Upper lobe of right lung (tissue), 1 donor: ENCODE measurements at regions not wholly inside any gene's neighbourhood (a gene's known extent, or its start where the extent isn't known, plus 50 kb on each side); places are given as distances from the start of the nearest gene placed in this dataset.
"Not testable (repeated sequence)": the region's sequence is repeated elsewhere in the genome, so short reads cannot be mapped to it uniquely, and the experiment has no call there.

Experiments used
- ATAC-seq: fragments of 200-7000 bp; cut with Tn5 transposase; one replicate; pipeline ENCODE4 v1.9.1; 2020; ENCODE audit warnings: mild to moderate bottlenecking, moderate library complexity
- DNase-seq: peaks from one replicate; pipeline ENCODE4 v3.0.0-alpha.2; 2020
- H3K27ac ChIP-seq: fragments of 200-600 bp; one replicate; pipeline ENCODE4 v1.8.0; 2022
- H3K27me3 ChIP-seq: fragments of 200-600 bp; one replicate; pipeline ENCODE4 v1.8.0; 2022; ENCODE audit warnings: mild to moderate bottlenecking
- H3K36me3 ChIP-seq: fragments of 200-600 bp; one replicate; pipeline ENCODE4 v1.8.0; 2022
- H3K4me1 ChIP-seq: fragments of 200-600 bp; one replicate; pipeline ENCODE4 v1.8.0; 2022
- H3K4me3 ChIP-seq: fragments of 200-600 bp; one replicate; pipeline ENCODE4 v1.8.0; 2022; ENCODE audit warnings: mild to moderate bottlenecking
- H3K9me3 ChIP-seq: fragments of 200-600 bp; one replicate; pipeline ENCODE4 v1.8.0; 2022
- intact Hi-C: fragments of 100-400 bp; cut with DNase I; formaldehyde crosslinking; loops from one replicate; pipeline ENCODE4 v1.11.0; 2022
- TF ChIP-seq, protein P1 (sequence below): fragments of 200-600 bp; IDR thresholded peaks from one replicate; pipeline ENCODE4 v1.8.0; 2022; ENCODE audit warnings: antibody characterized with exemption
- donor health status: DM: no; HTN: yes; CAD: no; lungs with severe emphysema.

DNA sequence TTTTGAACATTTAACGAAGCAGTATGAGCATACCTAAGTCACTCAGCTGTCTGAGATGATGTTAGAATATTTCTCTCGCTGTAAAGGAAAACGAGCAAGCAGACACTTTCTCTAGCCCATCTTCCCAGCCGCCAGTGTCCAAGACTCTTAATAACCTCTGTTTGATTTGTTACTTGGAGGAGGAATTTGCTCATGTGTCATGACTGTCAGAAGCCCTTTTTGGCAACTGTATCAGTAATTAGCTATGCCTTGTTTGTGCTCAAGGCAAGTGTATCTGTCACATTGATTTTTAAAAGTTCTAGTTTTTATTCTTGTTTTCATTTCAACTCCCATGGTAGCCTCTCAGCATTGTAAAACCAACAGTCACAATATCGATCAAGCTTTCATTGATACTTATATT lies 828.4 kb upstream of the SLC10A2 start:
- no peaks in the 10 kb centered on the region for H3K4me1 ChIP-seq
- intact Hi-C loops, result no loop called here
- no peaks in the 10 kb centered on the region for H3K27me3 ChIP-seq
- H3K4me3 ChIP-seq, result no peak overlapping the region
- H3K9me3 ChIP-seq, result no peaks in the 10 kb centered on the region
- no peaks in the 10 kb centered on the region for H3K36me3 ChIP-seq
- H3K27ac ChIP-seq, result no peak overlapping the region
- ATAC-seq (no peak), DNase-seq (no peak)
- TF ChIP-seq, protein P1, sequence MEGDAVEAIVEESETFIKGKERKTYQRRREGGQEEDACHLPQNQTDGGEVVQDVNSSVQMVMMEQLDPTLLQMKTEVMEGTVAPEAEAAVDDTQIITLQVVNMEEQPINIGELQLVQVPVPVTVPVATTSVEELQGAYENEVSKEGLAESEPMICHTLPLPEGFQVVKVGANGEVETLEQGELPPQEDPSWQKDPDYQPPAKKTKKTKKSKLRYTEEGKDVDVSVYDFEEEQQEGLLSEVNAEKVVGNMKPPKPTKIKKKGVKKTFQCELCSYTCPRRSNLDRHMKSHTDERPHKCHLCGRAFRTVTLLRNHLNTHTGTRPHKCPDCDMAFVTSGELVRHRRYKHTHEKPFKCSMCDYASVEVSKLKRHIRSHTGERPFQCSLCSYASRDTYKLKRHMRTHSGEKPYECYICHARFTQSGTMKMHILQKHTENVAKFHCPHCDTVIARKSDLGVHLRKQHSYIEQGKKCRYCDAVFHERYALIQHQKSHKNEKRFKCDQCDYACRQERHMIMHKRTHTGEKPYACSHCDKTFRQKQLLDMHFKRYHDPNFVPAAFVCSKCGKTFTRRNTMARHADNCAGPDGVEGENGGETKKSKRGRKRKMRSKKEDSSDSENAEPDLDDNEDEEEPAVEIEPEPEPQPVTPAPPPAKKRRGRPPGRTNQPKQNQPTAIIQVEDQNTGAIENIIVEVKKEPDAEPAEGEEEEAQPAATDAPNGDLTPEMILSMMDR, result no peak

DNA sequence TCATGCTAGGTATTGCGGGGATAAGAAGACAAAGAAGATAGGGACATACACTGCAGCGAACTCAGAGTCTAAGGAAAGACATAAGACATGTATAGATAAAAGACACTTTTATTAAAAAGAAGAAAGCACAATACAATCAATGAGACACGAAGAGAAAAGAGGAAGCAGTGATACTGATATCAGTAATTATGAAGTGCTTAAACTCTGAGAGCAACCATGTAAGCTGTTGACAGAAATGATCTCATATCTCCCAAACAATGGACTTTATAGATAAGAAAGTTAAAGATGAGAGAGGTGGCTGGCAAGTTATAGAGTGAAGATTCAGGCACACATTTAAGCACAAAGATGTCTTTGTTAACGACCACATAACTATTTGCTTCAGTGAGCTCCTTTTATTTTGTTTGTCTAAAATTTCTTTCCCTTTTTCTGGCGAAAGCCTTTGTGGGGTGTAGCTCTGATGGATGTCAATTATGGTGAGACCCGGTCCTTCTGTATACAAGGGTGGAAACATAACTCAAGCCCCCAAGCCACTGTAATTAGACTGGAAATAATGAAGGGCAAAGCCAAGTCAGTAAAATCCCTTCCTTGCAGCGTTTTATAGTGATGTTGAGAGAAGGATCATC lies 818.0 kb upstream of the SLC10A2 start:
- ATAC-seq (no peak), DNase-seq (no peak)
- H3K4me3 ChIP-seq, result no peak overlapping the region
- no peak overlapping the region for H3K27ac ChIP-seq
- TF ChIP-seq, protein P1, result no peak
- intact Hi-C loops, result no loop called here
- H3K36me3 ChIP-seq, result no peaks in the 10 kb centered on the region
- H3K4me1 ChIP-seq, result no peaks in the 10 kb centered on the region
- no peaks in the 10 kb centered on the region for H3K9me3 ChIP-seq
- no peaks in the 10 kb centered on the region for H3K27me3 ChIP-seq

DNA sequence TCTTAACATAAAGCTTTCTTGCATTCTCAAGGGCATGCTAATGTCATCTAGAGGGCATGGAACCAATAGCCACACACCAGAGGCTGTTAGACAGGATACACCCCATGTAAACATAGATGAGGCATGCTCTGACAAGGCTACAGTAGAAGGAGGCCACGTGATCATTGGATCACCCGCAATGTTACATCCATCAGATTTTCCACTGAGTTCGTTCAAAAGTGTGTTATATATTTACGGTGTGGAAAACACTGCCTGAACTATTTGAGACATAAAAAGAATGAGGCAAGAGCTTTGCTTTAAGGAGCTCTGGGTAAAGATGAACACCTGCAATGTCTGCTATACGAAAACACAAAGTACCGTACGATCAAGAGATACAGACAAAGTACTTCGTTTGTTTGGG lies 817.5 kb upstream of the SLC10A2 start:
- ATAC-seq, result peak; percentile 21
- no peaks in the 10 kb centered on the region for H3K27me3 ChIP-seq
- no peak overlapping the region for H3K4me3 ChIP-seq
- no peak overlapping the region for H3K27ac ChIP-seq
- H3K4me1 ChIP-seq, result no peaks in the 10 kb centered on the region
- no peaks in the 10 kb centered on the region for H3K36me3 ChIP-seq
- TF ChIP-seq, protein P1, result no peak
- intact Hi-C loops, result no loop called here
- no peak for DNase-seq
- no peaks in the 10 kb centered on the region for H3K9me3 ChIP-seq

DNA sequence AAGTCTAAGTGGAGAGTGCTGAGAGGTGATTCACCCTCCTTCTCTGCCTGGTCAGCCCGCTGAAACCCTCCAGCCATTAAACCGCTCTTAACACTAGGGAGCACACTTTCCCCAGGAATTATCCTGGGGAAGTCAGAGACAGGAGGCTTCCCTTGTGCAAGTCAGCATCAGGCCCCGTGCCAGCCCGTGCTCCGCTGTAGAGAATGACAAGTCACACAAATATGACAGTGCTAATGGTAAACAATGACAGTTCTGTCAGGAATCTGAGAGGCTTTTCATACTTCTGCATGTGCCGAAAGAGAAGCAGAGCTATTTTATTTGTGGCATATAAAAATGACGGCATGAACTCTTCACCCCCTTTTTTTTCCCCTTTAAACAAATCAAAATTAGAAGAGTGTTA lies 816.9 kb upstream of the SLC10A2 start:
- no peaks in the 10 kb centered on the region for H3K4me1 ChIP-seq
- intact Hi-C loops, result no loop called here
- TF ChIP-seq, protein P1, result peak; percentile 55
- DNase-seq (peak; percentile 84), ATAC-seq (peak; percentile 97)
- H3K4me3 ChIP-seq, result no peak overlapping the region
- no peak overlapping the region for H3K27ac ChIP-seq
- H3K9me3 ChIP-seq, result no peaks in the 10 kb centered on the region
- H3K27me3 ChIP-seq, result no peaks in the 10 kb centered on the region
- H3K36me3 ChIP-seq, result no peaks in the 10 kb centered on the region

DNA sequence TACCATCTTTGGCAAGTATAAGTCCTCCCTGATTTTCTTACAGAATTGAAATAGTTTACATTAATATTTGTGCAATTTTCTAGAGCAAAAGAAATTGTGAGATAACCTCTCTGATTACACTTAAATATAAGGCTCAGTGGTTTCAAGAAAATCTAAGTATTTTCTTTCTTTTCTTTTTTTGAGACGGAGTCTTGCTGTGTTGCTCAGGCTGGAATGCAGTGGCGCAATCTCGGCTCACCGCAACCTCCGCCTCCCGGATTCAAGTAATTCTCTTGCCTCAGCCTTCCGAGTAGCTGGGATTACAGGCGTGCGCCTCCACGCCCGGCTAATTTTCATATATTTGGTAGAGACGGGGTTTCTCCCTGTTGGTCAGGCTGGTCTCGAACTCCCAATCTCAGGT lies 813.9 kb upstream of the SLC10A2 start:
- H3K4me1 ChIP-seq, H3K4me3 ChIP-seq, DNase-seq, intact Hi-C loops, ATAC-seq, H3K9me3 ChIP-seq, H3K27ac ChIP-seq, H3K27me3 ChIP-seq, H3K36me3 ChIP-seq: not testable (repeated sequence)

DNA sequence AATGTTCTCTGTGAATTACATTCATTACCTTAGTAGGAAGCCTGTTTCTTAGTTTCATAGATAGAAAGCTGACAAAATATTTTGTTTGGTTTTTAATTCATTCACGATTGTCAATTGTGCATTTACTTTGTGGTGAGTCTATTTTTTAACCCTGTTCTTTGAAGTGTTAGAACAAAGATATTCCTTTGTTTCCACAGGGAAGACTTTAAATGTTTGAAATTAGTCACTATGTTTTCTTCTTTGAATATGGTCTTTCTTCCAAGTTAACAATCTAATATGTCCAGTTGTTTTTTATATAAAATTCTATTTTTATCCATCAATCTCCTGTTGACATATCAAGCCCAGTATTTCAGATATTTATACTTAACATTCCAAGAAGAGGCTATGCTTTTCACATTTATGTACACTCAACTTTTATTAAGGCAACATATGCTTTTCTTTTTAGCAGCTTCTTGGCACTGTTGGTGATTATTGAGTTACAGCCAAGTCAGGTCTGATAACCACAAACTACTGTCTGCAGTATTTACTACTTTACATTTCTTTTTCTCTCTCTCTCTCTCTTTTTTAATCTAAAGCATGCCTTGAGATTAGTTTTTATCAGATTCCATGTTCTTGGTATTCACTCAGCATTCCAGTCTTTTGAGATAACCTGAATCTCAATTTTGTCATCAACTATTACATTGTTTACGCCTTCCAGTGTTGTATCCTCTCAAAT lies 812.8 kb upstream of the SLC10A2 start:
- Histone ChIP-seq H3K9me3 (no peaks in the 10 kb centered on the region), H3K27me3 (no peaks in the 10 kb centered on the region), H3K4me3 (no peak overlapping the region), H3K4me1 (no peaks in the 10 kb centered on the region), H3K36me3 (no peaks in the 10 kb centered on the region), H3K27ac (no peak overlapping the region)
- intact Hi-C loops, result no loop called here
- TF ChIP-seq, protein P1, result no peak
- no peak for ATAC-seq
- DNase-seq, result no peak
